Astrocyte (in vitro differentiated cells and primary cell): ENCODE measurements at regions not wholly inside any gene's neighbourhood (a gene's known extent, or its start where the extent isn't known, plus 50 kb on each side); places are given as distances from the start of the nearest gene placed in this dataset.

Source experiments
- DNase-seq: peaks from one replicate; pipeline ENCODE4 v3.0.0-alpha.2; 2010; ENCODE audit warnings: low read depth
- FAIRE-seq: peaks from 2 replicates; lab custom pipeline; 2011; peaks lifted over from hg19 to GRCh38; lab: Jason Lieb, UNC
- H2AFZ ChIP-seq: 2 replicates; pipeline ENCODE4 v1.6.0; 2012; ENCODE audit warnings: low read depth, low read length, inconsistent platforms
- H3K27ac ChIP-seq: 2 replicates; pipeline ENCODE4 v1.5.1; 2011; ENCODE audit warnings: low read depth, low read length, inconsistent platforms
- H3K27me3 ChIP-seq: 2 replicates; pipeline ENCODE4 v1.6.0; 2011; ENCODE audit warnings: low read length, inconsistent platforms; ENCODE audit not compliant: insufficient read depth
- H3K36me3 ChIP-seq: 2 replicates; pipeline ENCODE4 v1.5.1; 2011; ENCODE audit warnings: low read length, inconsistent platforms; ENCODE audit not compliant: insufficient read depth
- H3K4me1 ChIP-seq: 2 replicates; pipeline ENCODE4 v1.5.1; 2011; ENCODE audit warnings: low read length, inconsistent platforms; ENCODE audit not compliant: insufficient read depth
- H3K4me2 ChIP-seq: 2 replicates; pipeline ENCODE4 v1.6.0; 2012; ENCODE audit warnings: low read length, inconsistent platforms
- H3K4me3 ChIP-seq: 2 replicates; pipeline ENCODE4 v1.5.1; 2011; ENCODE audit warnings: low read depth, mild to moderate bottlenecking, low read length, inconsistent platforms; ENCODE audit not compliant: insufficient read depth
- H3K79me2 ChIP-seq: 2 replicates; pipeline ENCODE4 v1.6.0; 2012; ENCODE audit warnings: mild to moderate bottlenecking, low read length, inconsistent platforms; ENCODE audit not compliant: insufficient read depth
- H3K9ac ChIP-seq: 2 replicates; pipeline ENCODE4 v1.6.0; 2012; ENCODE audit warnings: mild to moderate bottlenecking, low read length, inconsistent platforms
- H3K9me3 ChIP-seq: 2 replicates; pipeline ENCODE4 v1.5.1; 2012; ENCODE audit warnings: low read depth, mild to moderate bottlenecking, low read length, inconsistent platforms; ENCODE audit not compliant: insufficient read depth
- H4K20me1 ChIP-seq: 2 replicates; pipeline ENCODE4 v1.6.0; 2012; ENCODE audit warnings: low read length, inconsistent platforms; ENCODE audit not compliant: insufficient read depth
- H3K27ac Mint-ChIP-seq: one replicate; pipeline ENCODE4 v1.8.0; 2021; ENCODE audit warnings: mild to moderate bottlenecking, mixed read lengths; ENCODE audit not compliant: unreplicated experiment
- H3K27me3 Mint-ChIP-seq: one replicate; pipeline ENCODE4 v1.8.0; 2021; ENCODE audit warnings: low read depth, mixed read lengths; ENCODE audit not compliant: unreplicated experiment
- H3K36me3 Mint-ChIP-seq: one replicate; pipeline ENCODE4 v1.8.0; 2021; ENCODE audit warnings: low read depth, mixed read lengths; ENCODE audit not compliant: unreplicated experiment
- H3K4me1 Mint-ChIP-seq: one replicate; pipeline ENCODE4 v1.8.0; 2021; ENCODE audit warnings: low read depth, mixed read lengths; ENCODE audit not compliant: unreplicated experiment
- H3K4me3 Mint-ChIP-seq: one replicate; pipeline ENCODE4 v1.8.0; 2021; ENCODE audit warnings: mild to moderate bottlenecking, moderate library complexity, mixed read lengths; ENCODE audit not compliant: unreplicated experiment
- H3K9me3 Mint-ChIP-seq: one replicate; pipeline ENCODE4 v1.8.0; 2021; ENCODE audit warnings: mild to moderate bottlenecking, mixed read lengths; ENCODE audit not compliant: unreplicated experiment
- EZH2 ChIP-seq: IDR thresholded peaks from 2 replicates; pipeline ENCODE4 v1.6.1; 2012; ENCODE audit warnings: mild to moderate bottlenecking, low read length, inconsistent platforms; ENCODE audit not compliant: insufficient read depth
- TF ChIP-seq, protein P1 (sequence below): IDR thresholded peaks from 2 replicates; pipeline ENCODE4 v1.5.1; 2011; ENCODE audit warnings: low read depth, mild to moderate bottlenecking, inconsistent platforms, low read length, moderate library complexity; ENCODE audit not compliant: insufficient read depth

DNA sequence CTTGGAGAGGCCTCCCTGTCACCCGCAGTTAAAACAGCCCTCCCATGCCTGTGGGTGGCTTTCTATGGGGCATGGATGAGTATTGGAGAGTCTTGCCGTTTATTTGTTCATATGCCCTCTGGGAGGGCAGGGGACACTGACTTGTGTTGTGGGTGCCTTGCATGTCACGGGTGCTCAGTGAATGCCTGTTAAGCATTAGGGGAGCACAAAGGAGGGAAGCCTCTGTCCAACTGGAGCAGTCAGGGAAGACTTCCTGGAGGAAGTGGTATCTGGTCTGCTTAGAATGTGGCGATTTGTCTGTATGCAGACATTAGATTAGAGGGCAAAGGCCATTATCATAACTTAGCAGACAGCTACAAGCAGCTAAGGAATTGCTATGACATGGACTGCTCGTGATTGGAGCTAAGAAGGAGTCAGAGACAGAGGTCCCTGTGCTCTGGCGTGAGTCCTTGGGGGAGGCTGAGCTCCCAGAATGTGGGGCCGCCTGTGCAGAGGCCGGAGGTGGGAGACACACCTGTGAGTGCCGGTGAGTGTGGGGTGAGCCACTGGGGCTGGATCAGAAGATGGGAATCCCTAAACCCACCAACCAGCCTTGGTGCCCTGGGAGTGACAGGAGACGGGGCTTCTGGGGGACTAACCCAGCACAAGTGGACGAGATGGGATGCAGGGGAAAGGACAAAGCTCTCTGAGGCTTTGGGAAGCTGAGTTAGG lies 286.1 kb downstream of the SEC14L1 start:
- H3K4me1 Mint-ChIP-seq: peaks cover 54% of the 10 kb centered on the region
- H3K36me3 Mint-ChIP-seq: peaks cover 5% of the 10 kb centered on the region
- Histone ChIP-seq H3K27me3 (no peaks in the 10 kb centered on the region), H3K9ac (peak overlapping the region; percentile 74), H3K4me3 (no peak overlapping the region), H3K4me1 (peaks cover 90% of the 10 kb centered on the region), H4K20me1 (peaks cover 49% of the 10 kb centered on the region), H3K79me2 (peaks cover 85% of the 10 kb centered on the region), H3K4me2 (peak overlapping the region; percentile 70), H3K27ac (peak overlapping the region; percentile 93), H2AFZ (no peak overlapping the region), H3K36me3 (no peaks in the 10 kb centered on the region), H3K9me3 (no peaks in the 10 kb centered on the region)
- H3K9me3 Mint-ChIP-seq: no peaks in the 10 kb centered on the region
- H3K27ac Mint-ChIP-seq: peak overlapping the region; percentile 66
- no peak for TF ChIP-seq EZH2
- TF ChIP-seq, protein P1, sequence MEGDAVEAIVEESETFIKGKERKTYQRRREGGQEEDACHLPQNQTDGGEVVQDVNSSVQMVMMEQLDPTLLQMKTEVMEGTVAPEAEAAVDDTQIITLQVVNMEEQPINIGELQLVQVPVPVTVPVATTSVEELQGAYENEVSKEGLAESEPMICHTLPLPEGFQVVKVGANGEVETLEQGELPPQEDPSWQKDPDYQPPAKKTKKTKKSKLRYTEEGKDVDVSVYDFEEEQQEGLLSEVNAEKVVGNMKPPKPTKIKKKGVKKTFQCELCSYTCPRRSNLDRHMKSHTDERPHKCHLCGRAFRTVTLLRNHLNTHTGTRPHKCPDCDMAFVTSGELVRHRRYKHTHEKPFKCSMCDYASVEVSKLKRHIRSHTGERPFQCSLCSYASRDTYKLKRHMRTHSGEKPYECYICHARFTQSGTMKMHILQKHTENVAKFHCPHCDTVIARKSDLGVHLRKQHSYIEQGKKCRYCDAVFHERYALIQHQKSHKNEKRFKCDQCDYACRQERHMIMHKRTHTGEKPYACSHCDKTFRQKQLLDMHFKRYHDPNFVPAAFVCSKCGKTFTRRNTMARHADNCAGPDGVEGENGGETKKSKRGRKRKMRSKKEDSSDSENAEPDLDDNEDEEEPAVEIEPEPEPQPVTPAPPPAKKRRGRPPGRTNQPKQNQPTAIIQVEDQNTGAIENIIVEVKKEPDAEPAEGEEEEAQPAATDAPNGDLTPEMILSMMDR: no peak
- no peaks in the 10 kb centered on the region for H3K27me3 Mint-ChIP-seq
- no peak overlapping the region for H3K4me3 Mint-ChIP-seq
- FAIRE-seq (no peak), DNase-seq (no peak)

DNA sequence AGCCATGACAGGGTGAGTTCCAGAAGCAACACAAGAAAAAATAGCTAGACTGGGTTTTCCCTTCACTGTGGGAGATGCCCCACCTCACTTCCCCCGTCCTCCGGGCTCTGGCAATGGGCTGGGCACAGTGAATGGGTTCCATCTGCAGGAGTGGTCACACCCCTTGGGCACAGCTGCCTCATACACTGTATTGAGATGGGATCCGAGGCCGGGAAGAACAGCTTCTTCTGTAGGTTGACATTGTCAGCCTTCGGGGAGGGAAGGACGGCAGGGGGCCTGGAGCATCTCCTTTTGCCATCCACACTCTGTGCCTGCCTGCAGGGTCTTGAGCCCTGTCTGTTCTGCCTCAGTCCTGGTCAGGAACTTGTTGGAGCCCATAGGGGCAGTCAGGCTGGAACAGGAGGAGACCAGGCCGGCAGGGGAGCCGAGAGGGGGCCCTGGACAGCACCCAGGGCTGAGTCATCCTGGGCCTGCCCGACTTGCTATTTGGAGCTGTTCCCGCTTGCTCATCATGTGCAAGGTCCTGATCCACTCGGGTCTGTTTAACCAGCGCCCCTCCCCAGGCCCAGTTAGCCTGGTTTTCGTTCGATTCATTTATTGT lies 286.7 kb downstream of the SEC14L1 start:
- Histone ChIP-seq H3K9me3 (no peaks in the 10 kb centered on the region), H3K27ac (peak overlapping the region; percentile 93), H3K4me3 (no peak overlapping the region), H3K4me2 (peak overlapping the region; percentile 70), H3K9ac (peak overlapping the region; percentile 74), H3K27me3 (no peaks in the 10 kb centered on the region), H3K79me2 (peaks cover 85% of the 10 kb centered on the region), H4K20me1 (peaks cover 52% of the 10 kb centered on the region), H3K36me3 (no peaks in the 10 kb centered on the region), H3K4me1 (peaks cover 83% of the 10 kb centered on the region), H2AFZ (no peak overlapping the region)
- Mint-ChIP-seq H3K36me3 (peaks cover 5% of the 10 kb centered on the region), H3K4me1 (peaks cover 52% of the 10 kb centered on the region), H3K27me3 (no peaks in the 10 kb centered on the region), H3K4me3 (no peak overlapping the region), H3K9me3 (no peaks in the 10 kb centered on the region), H3K27ac (no peak overlapping the region)
- FAIRE-seq (no peak), DNase-seq (peak; percentile 79)
- TF ChIP-seq EZH2: no peak
- TF ChIP-seq, protein P1: no peak
